ENCODE measurements at regions not wholly inside any gene's neighbourhood (a gene's known extent, or its start where the extent isn't known, plus 50 kb on each side); places are given as distances from the start of the nearest gene placed in this dataset.

DNA sequence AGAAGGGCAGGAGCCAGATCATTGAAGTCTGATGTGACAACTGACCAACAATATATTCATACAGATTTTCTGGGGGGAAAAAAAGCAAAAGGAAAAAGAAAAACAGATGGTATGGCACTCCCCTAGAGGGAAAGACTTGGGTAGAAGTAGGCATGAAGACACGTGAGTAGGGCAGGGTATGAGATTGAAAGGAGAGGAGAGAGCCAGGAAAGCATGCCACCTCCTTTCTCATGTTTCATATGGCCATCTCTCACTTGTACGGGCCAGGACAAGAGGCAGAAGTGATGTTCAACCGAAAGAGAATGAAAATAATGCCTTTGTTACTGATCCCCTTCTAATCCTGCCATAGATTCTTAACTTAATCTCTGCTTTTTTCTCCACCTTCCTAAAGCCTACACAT, 139.0 kb upstream of the ACTBL2 start:
- Mint-ChIP-seq H3K4me1 (no peaks in the 10 kb centered on the region), H3K4me3 (no peak overlapping the region), H3K27ac (no peak overlapping the region), H3K27me3 (ENCODE audit: insufficient read depth) (no peaks in the 10 kb centered on the region), H3K36me3 (ENCODE audit: low read depth) (no peaks in the 10 kb centered on the region), H3K9me3 (no peaks in the 10 kb centered on the region)
- no peak for DNase-seq
- WGBS, 2 experiments (ENCODE audit: insufficient coverage in 1 of 2, insufficient read length in 1 of 2), result 88 to 95% methylated on average over 2 to 3 of the region's 3 CpGs
- Histone ChIP-seq H3K4me3 (ENCODE audit: low read length) (no peak overlapping the region), H3K9me3 (ENCODE audit: control insufficient read depth, low read length) (no peaks in the 10 kb centered on the region), H3K4me1 (ENCODE audit: control insufficient read depth, insufficient read depth, low read length) (no peaks in the 10 kb centered on the region), H3K27me3 (ENCODE audit: control insufficient read depth, insufficient read depth, low read length, poor library complexity, severe bottlenecking) (no peaks in the 10 kb centered on the region), H3K27ac (ENCODE audit: low read depth, low read length) (no peak overlapping the region), H3K9ac (ENCODE audit: extremely low read depth, low read length, poor library complexity, severe bottlenecking) (no peak overlapping the region), H3K36me3 (ENCODE audit: control insufficient read depth, insufficient read depth, low read length) (no peaks in the 10 kb centered on the region)
- TF ChIP-seq, protein P1, sequence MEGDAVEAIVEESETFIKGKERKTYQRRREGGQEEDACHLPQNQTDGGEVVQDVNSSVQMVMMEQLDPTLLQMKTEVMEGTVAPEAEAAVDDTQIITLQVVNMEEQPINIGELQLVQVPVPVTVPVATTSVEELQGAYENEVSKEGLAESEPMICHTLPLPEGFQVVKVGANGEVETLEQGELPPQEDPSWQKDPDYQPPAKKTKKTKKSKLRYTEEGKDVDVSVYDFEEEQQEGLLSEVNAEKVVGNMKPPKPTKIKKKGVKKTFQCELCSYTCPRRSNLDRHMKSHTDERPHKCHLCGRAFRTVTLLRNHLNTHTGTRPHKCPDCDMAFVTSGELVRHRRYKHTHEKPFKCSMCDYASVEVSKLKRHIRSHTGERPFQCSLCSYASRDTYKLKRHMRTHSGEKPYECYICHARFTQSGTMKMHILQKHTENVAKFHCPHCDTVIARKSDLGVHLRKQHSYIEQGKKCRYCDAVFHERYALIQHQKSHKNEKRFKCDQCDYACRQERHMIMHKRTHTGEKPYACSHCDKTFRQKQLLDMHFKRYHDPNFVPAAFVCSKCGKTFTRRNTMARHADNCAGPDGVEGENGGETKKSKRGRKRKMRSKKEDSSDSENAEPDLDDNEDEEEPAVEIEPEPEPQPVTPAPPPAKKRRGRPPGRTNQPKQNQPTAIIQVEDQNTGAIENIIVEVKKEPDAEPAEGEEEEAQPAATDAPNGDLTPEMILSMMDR (conservative IDR thresholded peaks at IDR 0.05), result no peak

DNA sequence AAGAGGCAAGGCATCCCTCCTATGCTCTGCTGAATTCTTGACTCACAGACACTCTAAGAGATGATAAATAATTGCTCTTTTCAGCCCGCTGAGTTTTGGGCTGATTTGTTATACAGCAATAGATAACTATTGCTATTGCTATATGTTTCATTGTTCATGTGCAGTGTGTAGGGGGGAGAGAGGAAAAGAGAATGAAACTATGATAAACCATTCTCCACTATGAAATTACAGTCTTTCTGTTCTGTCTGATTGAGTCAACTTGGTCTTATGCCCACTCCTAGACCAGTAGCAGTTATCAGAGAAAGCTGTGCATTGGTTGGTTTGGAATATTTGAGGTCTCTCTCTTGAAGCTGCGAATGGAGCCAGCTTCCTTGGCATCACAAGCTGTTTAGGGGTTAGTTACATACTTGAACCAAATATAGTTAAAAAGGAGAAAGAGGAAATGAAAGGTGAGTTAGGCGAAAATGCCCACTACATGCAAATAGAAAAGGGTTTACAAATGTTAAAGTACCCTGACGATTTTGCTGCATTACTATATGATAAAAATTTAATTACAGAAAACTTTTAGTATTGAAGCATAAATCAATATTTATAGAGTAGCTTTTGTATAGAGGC, 136.3 kb upstream of the ACTBL2 start:
- no peak overlapping the region for H3K27ac ChIP-seq (ENCODE audit: low read depth, low read length)
- WGBS, 2 experiments (ENCODE audit: insufficient coverage in 1 of 2, insufficient read length in 1 of 2), result 80% methylated on average over 3 of the region's 4 CpGs; no CpG with 5 or more reads in 1 of the 2 experiments
- no peak overlapping the region for H3K4me3 Mint-ChIP-seq
- no peaks in the 10 kb centered on the region for H3K4me1 Mint-ChIP-seq
- no peaks in the 10 kb centered on the region for H3K27me3 Mint-ChIP-seq (ENCODE audit: insufficient read depth)
- no peaks in the 10 kb centered on the region for H3K9me3 Mint-ChIP-seq
- no peak overlapping the region for H3K27ac Mint-ChIP-seq
- no peak overlapping the region for H3K4me3 ChIP-seq (ENCODE audit: low read length)
- DNase-seq, result no peak
- no peak overlapping the region for H3K9ac ChIP-seq (ENCODE audit: extremely low read depth, low read length, poor library complexity, severe bottlenecking)
- no peaks in the 10 kb centered on the region for H3K27me3 ChIP-seq (ENCODE audit: control insufficient read depth, insufficient read depth, low read length, poor library complexity, severe bottlenecking)
- TF ChIP-seq, protein P1 (conservative IDR thresholded peaks at IDR 0.05), result no peak
- no peaks in the 10 kb centered on the region for H3K36me3 Mint-ChIP-seq (ENCODE audit: low read depth)
- H3K36me3 ChIP-seq (ENCODE audit: control insufficient read depth, insufficient read depth, low read length), result no peaks in the 10 kb centered on the region
- no peaks in the 10 kb centered on the region for H3K9me3 ChIP-seq (ENCODE audit: control insufficient read depth, low read length)
- H3K4me1 ChIP-seq (ENCODE audit: control insufficient read depth, insufficient read depth, low read length), result no peaks in the 10 kb centered on the region

DNA sequence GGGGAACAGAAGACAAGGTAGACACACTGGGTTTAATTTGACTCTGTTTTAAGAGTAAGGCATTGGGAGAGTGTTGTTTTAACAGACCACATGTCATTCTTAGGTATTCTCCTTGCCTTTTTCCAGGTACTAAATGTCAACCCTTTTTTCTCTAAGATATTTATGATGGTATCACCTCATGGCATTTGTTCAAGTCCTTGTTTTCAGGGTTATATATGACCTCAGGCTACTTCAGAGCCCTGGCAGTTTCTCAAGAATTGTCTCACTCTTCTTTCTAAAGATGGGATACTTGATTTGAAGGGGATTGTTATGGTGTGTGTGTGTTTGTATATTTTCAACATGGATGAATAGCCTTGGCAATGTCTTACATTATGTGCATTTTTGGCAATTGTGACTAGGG, 131.1 kb upstream of the ACTBL2 start:
- Mint-ChIP-seq H3K9me3 (no peaks in the 10 kb centered on the region), H3K36me3 (ENCODE audit: low read depth) (no peaks in the 10 kb centered on the region), H3K27me3 (ENCODE audit: insufficient read depth) (no peaks in the 10 kb centered on the region), H3K4me1 (no peaks in the 10 kb centered on the region), H3K27ac (no peak overlapping the region), H3K4me3 (no peak overlapping the region)
- TF ChIP-seq, protein P1 (conservative IDR thresholded peaks at IDR 0.05), result no peak
- no peak overlapping the region for H3K4me3 ChIP-seq (ENCODE audit: low read length)
- H3K27me3 ChIP-seq (ENCODE audit: control insufficient read depth, insufficient read depth, low read length, poor library complexity, severe bottlenecking), result no peaks in the 10 kb centered on the region
- H3K27ac ChIP-seq (ENCODE audit: low read depth, low read length), result no peak overlapping the region
- no peaks in the 10 kb centered on the region for H3K36me3 ChIP-seq (ENCODE audit: control insufficient read depth, insufficient read depth, low read length)
- DNase-seq, result no peak
- no peaks in the 10 kb centered on the region for H3K9me3 ChIP-seq (ENCODE audit: control insufficient read depth, low read length)
- H3K4me1 ChIP-seq (ENCODE audit: control insufficient read depth, insufficient read depth, low read length), result no peaks in the 10 kb centered on the region
- H3K9ac ChIP-seq (ENCODE audit: extremely low read depth, low read length, poor library complexity, severe bottlenecking), result no peak overlapping the region

Data from endodermal cell (in vitro differentiated cells).